ENCODE measurements at regions not wholly inside any gene's neighbourhood (a gene's known extent, or its start where the extent isn't known, plus 50 kb on each side); places are given as distances from the start of the nearest gene placed in this dataset.

DNA sequence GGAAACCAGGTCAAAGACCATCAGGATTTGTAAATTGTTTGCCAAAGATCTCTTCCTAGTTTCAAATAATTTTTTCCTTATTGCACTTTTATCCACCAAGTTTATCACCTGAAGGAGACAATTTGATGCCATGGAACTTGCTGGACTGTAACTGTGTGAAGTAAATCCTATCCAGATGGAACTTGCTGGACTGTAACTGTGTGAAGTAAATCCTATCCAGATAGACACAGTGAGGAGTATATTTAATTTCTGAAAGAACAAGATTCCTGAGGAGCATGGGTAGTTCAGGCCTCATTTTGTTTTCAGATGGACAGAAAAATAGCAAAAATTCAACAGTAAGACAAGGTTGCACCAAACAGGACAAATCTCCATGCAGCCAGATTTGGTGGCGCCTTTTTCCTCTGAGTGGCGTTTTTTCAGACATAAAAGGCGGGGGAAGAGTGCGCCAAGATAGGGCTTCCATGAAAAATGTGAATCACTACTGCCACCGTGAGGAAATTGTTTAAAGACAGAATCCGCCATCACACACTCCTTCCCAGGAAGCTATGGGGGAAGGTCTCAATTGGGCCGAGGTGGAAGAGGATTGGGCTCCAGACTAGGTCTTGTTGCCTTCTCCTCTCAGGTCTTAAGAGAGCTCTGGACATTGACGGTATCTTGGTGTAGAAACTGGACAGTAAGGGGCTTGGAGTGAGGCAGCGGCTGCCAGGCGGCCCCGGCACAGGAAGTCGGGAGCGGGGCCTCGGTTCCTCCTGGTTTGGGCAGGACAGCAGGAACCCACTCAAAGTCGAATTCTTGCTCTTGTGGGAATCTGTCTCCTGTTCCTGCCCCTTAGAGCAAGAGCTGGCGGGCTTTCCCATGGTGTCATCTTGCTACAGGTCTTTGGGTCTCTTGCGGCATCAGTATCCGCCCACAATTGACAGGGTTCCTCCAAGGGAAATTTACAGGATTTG, 234.7 kb downstream of the OR13H1 start:
- no peak overlapping the region for H3K9ac ChIP-seq
- H3K36me3 ChIP-seq (ENCODE audit: insufficient read depth) = no peaks in the 10 kb centered on the region
- H3K4me1 ChIP-seq (ENCODE audit: low read depth, poor library complexity, severe bottlenecking) = no peaks in the 10 kb centered on the region
- no peak overlapping the region for H3K4me2 ChIP-seq
- H4K20me1 ChIP-seq (ENCODE audit: insufficient read depth) = no peaks in the 10 kb centered on the region
- no peaks in the 10 kb centered on the region for H3K79me2 ChIP-seq (ENCODE audit: insufficient read depth, low read depth)
- H3K27me3 ChIP-seq (ENCODE audit: insufficient read depth, low read depth) = no peaks in the 10 kb centered on the region
- TF ChIP-seq, protein P1, sequence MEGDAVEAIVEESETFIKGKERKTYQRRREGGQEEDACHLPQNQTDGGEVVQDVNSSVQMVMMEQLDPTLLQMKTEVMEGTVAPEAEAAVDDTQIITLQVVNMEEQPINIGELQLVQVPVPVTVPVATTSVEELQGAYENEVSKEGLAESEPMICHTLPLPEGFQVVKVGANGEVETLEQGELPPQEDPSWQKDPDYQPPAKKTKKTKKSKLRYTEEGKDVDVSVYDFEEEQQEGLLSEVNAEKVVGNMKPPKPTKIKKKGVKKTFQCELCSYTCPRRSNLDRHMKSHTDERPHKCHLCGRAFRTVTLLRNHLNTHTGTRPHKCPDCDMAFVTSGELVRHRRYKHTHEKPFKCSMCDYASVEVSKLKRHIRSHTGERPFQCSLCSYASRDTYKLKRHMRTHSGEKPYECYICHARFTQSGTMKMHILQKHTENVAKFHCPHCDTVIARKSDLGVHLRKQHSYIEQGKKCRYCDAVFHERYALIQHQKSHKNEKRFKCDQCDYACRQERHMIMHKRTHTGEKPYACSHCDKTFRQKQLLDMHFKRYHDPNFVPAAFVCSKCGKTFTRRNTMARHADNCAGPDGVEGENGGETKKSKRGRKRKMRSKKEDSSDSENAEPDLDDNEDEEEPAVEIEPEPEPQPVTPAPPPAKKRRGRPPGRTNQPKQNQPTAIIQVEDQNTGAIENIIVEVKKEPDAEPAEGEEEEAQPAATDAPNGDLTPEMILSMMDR (conservative IDR thresholded peaks at IDR 0.05; ENCODE audit: low read depth, low read length) = no peak
- H3K27ac ChIP-seq = no peak overlapping the region
- H2AFZ ChIP-seq (ENCODE audit: low read depth) = no peak overlapping the region
- no peak overlapping the region for H3K4me3 ChIP-seq (IDR thresholded peaks at IDR 0.05; ENCODE audit: insufficient read depth, low read depth, low read length)

DNA sequence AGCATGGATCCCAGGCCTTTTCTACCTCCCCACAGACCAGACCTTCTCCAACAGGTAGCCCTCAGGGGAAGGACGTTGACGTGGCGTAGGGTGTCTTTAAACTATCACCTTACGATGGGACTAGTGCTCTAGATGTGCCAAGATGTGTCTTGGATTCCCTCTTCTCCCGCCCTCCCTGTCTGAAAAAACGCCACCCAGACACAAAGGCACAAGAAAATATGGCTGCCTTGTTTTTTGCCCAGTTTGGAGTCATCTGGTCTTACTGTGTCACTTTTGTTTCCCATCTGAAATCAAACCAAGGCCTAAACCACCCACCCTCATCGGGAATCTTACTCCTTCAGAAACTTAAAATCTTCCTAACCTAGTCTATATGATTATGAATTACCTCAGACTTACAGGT, 235.4 kb downstream of the OR13H1 start:
- Histone ChIP-seq H3K4me2 (no peak overlapping the region), H4K20me1 (ENCODE audit: insufficient read depth) (no peaks in the 10 kb centered on the region), H3K27ac (no peak overlapping the region), H3K4me3 (IDR thresholded peaks at IDR 0.05; ENCODE audit: insufficient read depth, low read depth, low read length) (no peak overlapping the region), H3K9ac (no peak overlapping the region), H3K36me3 (ENCODE audit: insufficient read depth) (no peaks in the 10 kb centered on the region), H2AFZ (ENCODE audit: low read depth) (no peak overlapping the region), H3K79me2 (ENCODE audit: insufficient read depth, low read depth) (no peaks in the 10 kb centered on the region), H3K27me3 (ENCODE audit: insufficient read depth, low read depth) (no peaks in the 10 kb centered on the region), H3K4me1 (ENCODE audit: low read depth, poor library complexity, severe bottlenecking) (no peaks in the 10 kb centered on the region)
- TF ChIP-seq, protein P1 (conservative IDR thresholded peaks at IDR 0.05; ENCODE audit: low read depth, low read length) = no peak

DNA sequence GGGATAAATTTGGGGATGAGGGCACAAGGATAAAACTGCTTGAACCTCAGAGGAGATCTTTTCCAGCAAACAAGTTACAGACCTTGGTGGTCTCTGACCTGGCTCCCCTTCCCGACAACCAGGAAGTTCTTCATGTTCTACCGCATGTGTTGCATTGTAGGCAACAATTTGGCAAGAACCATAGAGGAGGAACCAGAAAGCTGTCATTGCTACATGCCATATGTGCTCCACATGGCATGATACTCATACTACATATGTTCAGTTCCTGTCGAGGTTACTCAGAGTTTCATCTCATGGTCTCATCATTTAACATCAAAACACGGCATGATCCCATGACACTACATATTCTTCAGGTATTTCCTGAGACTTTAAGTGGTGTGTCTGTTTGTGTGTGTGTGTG, 235.9 kb downstream of the OR13H1 start:
- Histone ChIP-seq H4K20me1 (ENCODE audit: insufficient read depth) (no peaks in the 10 kb centered on the region), H3K4me1 (ENCODE audit: low read depth, poor library complexity, severe bottlenecking) (no peaks in the 10 kb centered on the region), H3K4me2 (no peak overlapping the region), H3K36me3 (ENCODE audit: insufficient read depth) (no peaks in the 10 kb centered on the region), H3K79me2 (ENCODE audit: insufficient read depth, low read depth) (no peaks in the 10 kb centered on the region), H2AFZ (ENCODE audit: low read depth) (no peak overlapping the region), H3K27me3 (ENCODE audit: insufficient read depth, low read depth) (no peaks in the 10 kb centered on the region), H3K4me3 (IDR thresholded peaks at IDR 0.05; ENCODE audit: insufficient read depth, low read depth, low read length) (no peak overlapping the region), H3K9ac (no peak overlapping the region), H3K27ac (no peak overlapping the region)
- TF ChIP-seq, protein P1 (conservative IDR thresholded peaks at IDR 0.05; ENCODE audit: low read depth, low read length) = no peak

DNA sequence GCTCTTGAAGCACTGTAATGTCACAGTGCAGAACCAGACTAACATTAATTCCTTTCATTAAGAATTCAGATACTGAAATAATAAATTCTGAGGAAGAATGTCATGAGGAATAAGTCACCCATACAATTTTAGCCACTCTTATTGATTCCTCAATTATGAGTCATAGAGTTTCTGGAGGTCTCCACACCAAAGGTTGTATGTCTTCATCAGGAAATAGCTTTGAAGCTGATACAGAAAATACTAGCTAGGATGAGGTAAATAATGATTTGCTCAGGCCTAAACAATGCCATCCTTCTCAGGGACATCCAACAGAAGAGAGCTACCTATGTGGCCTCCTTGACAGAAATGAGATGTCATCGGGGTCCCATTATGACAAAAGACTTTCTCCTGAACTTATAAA, 238.8 kb downstream of the OR13H1 start:
- H3K4me1 ChIP-seq (ENCODE audit: low read depth, poor library complexity, severe bottlenecking) = no peaks in the 10 kb centered on the region
- no peak overlapping the region for H3K4me3 ChIP-seq (IDR thresholded peaks at IDR 0.05; ENCODE audit: insufficient read depth, low read depth, low read length)
- TF ChIP-seq, protein P1 (conservative IDR thresholded peaks at IDR 0.05; ENCODE audit: low read depth, low read length) = no peak
- H3K36me3 ChIP-seq (ENCODE audit: insufficient read depth) = no peaks in the 10 kb centered on the region
- no peak overlapping the region for H3K27ac ChIP-seq
- no peak overlapping the region for H2AFZ ChIP-seq (ENCODE audit: low read depth)
- no peaks in the 10 kb centered on the region for H3K79me2 ChIP-seq (ENCODE audit: insufficient read depth, low read depth)
- H3K27me3 ChIP-seq (ENCODE audit: insufficient read depth, low read depth) = no peaks in the 10 kb centered on the region
- H4K20me1 ChIP-seq (ENCODE audit: insufficient read depth) = no peaks in the 10 kb centered on the region
- H3K9ac ChIP-seq = no peak overlapping the region
- no peak overlapping the region for H3K4me2 ChIP-seq
